Stimulated activated CD8-positive, alpha-beta memory T cell treated with anti-CD3 and anti-CD28 coated beads, Interleukin-7, amount 100 ng/mL, for 1 hour (primary cell): ENCODE measurements at regions not wholly inside any gene's neighbourhood (a gene's known extent, or its start where the extent isn't known, plus 50 kb on each side); places are given as distances from the start of the nearest gene placed in this dataset.
"Not testable (repeated sequence)": the region's sequence is repeated elsewhere in the genome, so short reads cannot be mapped to it uniquely, and the experiment has no call there.

Experiments
- DNase-seq, 2 donors: peaks; one replicate each; pipeline ENCODE4 v3.0.0-alpha.2; 2020; ENCODE audit warnings: low read depth in 2 of 2

DNA sequence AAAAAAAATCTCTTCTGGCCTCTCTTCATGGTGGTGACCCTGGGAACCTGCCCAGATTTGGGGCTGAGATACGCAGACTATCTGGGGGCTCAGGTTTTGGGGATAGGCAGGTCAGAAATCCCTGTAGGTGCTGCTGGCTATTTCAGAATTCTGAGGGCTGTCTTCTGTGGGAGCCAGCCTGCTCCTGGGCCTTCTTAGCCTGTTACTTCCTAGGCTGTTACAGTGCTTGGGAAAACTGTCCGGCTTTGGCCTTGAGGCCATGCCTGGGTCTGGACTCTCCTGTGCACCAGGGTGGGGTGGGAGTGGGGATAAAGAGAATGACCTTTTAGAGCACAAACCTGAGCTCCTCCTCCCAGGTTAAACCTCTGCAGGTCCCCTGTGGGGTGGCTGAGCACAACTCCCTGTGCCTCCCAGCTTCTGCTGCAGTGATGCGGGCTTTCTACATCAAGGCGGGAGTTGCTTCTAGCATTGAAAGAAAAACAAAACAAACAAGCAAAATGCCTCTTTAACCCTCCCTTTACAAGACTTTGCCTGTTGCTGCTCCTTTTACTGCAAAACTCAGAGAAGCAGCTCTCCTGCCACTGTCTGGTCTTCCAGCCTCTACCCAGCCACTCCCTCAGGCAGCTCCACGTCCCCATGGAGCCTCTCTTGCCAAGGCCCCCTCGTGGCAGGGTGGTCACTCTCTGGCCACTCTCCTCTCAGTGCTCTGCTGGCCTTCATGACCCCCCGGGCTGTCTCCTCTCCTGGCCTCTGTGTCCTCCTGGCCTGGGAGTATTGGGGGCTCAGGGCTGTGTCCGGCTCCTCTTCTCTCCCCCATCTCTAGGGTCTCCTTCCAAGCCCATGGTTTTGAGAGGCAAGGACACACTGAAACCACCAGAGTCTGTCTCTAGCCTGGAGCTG lies 293.0 kb upstream of the HS6ST1 start:
- DNase-seq: no peak

DNA sequence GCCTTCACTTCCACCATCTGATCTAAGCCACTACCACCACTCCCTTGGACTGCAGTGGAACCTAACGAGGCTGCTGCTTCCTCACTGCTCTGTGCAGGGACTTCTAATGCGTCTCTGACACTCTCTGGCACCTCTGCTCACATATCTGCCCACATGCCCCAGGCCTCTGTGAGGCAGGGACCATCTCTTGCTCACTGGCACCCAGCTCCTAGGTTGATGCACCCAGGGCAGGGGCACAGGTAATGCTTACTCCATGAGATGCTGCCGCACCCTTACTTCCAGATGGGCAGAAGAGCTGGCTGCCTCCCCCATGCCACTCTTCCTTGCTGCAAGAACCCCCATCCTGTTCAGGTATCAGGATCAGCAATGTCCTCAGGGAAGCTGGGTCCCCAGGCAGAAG lies 294.0 kb upstream of the HS6ST1 start:
- no peak for DNase-seq

DNA sequence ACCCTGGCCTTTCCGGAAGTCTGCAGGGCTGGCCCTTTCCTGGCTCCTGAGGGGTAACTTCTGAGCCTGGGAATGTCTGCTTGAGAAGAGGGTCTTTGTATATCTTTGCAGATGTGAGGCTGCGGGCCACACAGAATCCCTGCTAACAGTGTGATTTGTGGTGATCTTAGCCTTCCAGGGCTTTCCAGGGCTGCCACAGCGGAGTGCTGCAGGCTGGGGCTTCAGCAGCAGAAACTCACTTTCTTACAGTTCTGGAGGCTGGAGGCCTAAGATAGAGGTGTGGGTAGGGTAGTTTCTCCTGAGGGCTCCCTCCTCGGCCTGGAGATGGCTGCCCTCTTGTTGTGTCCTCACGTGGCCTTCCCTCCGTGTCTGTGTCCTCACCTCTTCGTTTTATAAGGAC lies 294.7 kb upstream of the HS6ST1 start:
- no peak for DNase-seq

DNA sequence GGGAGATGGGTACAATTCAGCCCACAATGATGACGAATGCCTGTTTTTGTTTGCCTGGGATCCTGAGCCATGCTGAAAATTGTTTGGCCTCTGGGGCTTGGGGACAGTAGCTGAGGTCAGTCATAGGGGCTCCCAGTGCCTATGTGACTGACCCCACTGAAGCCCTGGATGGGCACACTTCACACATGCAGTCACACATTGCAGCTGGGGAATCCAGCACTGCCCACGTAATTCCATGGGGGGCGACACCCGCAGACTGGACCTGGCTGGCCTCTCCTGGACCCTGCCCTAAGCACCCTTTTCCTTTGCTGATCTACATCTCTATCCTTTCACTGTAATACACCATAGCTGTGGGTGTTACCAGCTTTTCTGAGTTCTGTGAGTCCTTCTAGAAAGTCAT lies 295.2 kb upstream of the HS6ST1 start:
- DNase-seq: no peak

DNA sequence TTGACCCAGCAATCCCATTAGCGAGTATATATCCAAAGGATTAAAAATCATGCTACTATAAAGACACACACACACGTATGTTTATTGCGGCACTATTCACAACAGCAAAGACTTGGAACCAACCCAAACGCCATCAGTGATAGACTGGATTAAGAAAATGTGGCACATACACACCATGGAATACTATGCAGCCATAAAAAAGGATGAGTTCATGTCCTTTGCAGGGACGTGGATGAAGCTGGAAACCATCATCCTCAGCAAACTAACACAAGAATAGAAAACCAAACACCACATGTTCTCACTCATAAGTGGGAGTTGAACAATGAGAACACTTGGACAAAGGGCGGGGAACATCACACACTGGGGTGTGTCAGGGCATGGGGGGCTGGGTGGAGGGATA lies 296.2 kb upstream of the HS6ST1 start:
- not testable (repeated sequence) for DNase-seq

DNA sequence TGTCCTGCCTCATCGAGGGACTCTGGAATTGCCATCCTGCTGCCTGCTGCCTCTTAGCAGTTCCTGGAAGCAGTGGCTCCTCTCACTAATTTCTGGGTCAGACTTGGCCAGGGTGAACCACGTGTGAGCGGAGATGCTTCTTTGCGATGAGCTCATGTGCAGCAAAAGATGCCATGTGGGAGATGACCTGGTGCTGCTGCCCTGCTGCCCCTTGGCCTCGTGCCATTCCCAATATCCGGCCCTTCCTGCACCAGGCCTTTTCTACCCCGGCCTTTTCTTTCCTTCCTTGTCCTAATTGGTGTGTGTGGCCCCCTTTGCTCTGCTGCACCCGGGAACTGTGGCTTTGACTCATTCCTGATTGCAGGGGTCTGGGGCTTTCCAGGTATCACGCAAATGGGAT lies 296.9 kb upstream of the HS6ST1 start:
- no peak for DNase-seq

DNA sequence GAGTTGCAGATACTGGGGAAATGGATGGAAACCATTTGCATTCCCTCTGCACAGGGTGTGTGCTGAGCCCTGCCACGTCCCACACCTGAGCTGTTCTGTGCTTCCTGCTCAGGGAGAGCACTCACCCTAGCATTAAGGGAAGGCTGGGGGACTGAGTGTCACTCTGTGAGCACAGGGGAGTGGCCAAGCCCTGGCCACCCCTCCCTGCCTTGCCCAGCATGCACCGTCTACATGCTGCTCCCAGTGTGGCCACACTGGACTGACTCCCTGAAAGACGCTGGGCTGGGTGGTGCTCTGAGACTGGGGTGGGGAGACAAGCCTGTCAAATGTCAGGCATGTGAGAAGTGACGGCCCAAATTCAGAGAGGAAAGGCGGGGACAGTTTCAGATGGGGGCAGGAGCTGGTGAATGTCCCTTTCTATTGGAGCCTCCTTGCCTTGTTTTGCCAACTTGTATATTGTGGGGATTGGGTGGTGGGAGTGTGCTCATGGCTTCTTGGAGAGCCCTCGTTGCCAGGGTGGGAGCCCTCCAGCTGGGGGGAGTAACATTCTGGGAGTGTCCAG lies 298.4 kb upstream of the HS6ST1 start:
- no peak for DNase-seq

DNA sequence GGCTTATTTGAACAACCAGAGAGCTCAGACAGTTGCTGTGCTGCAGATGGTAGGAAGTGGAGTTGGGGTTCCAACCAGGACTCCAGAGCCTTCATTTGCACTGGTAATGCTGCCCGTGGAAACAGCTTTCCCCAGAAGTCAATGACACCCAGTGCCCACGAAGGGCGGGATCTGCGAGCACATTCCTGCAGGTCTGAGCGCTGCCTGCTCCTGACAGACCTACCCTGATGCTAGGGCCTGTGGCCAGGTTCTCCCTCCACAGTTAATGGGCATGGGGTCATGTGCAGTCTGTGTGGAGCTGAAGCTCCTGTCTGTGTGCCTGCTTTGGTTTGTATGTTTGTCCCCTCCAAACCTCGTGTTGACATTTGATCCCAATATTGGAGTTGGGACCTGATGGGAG lies 299.0 kb upstream of the HS6ST1 start:
- no peak for DNase-seq

DNA sequence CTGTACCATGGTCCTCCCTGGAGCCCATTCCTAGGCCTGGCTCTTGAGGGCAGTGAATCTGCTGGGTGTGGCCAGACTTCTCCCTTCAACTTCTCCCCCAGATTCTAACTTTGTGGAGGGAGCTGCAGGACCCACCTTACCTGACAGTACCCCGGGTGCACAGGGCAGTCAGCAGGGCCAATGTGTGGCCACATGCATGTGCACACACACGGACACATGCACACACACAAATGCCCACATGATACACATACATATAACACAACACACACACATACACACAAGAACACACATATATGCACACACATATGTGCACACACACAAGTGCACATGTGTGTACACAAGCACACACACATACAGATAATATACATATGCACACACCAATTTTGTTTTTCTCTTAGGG lies 300.0 kb upstream of the HS6ST1 start:
- no peak for DNase-seq

DNA sequence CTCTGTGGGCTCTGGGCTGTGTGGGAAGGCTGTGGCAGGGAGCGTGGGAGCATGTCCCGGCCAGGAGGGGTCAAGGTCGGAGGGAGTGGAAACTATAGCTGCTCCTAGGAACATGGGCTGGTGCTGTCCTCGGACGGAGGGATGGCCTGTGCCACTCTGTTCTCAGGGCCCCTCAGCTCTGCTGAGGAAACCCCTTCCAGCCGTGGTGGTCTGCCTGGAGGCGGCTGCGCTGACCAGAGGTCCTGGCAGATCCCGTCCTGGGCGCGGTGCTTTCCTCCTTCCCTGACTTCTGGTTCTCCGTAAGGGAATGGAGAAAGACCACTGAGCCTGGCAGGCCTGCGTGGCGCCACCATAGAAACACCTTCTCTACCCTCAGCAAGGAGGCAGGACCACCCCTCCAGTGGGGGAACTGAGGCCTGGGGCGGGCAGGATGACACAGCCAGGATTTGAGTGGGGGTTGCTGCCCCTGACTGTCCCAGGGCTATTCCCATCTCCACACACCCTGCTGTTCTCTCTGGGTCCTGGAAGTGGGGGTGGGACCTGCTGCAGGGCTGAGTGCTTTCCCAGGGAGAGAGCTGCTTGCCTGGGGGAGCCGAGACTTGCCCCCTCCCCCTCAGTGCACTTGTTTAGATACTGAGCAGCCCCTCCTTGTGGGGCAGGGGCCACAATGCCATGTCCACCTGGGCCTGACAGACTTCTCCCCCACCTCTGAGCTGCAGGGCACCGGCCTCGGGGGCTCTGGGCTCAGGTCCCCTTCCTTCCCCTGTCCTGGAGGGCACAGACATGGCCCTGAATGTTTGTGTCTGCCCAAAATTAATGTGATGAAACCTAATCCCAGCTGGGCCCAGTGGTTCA lies 301.0 kb upstream of the HS6ST1 start:
- DNase-seq: no peak

DNA sequence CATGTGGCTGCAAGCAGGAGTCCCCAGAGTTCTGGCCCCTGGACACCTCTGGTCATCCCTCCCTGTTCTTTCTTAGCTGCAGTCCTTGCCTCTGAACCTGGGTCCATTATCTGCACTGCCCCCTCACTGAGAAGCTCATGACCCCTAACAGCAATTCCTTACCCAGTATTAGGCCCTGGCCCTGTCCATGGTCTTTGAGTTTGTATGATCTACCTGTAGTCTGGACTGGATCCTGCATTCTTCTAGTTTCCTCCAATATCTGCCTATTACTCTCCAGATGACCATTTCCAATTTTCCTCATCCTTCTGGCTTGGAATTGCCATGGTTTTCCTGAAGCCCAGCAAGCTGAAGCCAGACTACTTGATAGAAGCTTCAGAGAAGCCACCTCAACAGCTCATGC lies 302.4 kb upstream of the HS6ST1 start:
- no peak for DNase-seq

DNA sequence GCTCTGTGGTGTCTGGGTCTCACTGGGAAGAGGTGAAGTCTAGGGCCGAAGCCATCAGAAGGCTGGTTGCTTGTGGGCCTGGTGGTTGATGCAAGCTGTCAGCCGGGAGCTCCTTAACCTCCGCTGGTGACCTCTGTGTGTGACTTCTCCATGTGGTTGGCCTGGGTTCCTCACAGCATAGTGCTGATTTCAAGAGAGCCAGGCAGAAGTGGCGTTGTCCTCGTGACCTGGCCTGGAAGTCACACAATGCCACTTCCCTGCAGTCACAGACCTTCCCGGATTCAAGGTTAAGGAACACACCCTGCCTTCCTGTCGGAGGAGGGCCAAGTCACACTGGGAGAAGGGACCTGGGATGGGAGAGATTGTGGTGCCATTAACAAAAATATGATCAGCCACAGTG lies 303.7 kb upstream of the HS6ST1 start:
- no peak for DNase-seq

DNA sequence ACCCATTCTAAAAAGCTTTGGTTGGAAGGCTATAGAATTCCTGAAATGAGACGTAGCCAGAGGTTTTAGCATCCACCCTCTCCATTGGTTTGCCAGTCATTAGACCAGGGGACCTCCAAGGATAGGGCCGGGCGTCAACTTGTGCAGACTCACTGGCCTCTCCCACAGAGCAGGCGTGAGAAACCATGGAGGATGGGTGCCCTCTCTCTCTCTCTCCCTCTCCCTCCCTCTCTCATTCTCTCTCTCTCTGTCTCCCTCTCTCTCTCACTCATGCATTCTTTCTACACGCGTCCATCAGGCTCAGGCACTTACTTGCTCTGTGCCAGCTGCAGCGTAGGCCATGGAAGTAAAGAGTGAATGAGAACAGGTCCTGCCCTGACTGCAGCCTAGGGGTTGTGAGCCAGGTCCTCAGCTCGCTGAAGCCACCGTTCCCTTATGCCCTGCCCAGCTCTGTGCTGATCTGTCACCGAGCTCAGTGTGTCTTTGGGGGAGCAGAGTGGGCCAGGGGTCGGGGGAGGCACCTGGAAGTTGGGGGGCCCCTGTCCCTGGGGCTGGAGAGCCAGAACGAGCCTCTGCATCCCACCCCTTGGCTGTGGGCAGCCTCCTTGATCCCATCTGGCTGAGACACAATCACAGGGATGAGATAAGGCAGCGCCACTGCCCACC lies 304.4 kb upstream of the HS6ST1 start:
- no peak for DNase-seq

DNA sequence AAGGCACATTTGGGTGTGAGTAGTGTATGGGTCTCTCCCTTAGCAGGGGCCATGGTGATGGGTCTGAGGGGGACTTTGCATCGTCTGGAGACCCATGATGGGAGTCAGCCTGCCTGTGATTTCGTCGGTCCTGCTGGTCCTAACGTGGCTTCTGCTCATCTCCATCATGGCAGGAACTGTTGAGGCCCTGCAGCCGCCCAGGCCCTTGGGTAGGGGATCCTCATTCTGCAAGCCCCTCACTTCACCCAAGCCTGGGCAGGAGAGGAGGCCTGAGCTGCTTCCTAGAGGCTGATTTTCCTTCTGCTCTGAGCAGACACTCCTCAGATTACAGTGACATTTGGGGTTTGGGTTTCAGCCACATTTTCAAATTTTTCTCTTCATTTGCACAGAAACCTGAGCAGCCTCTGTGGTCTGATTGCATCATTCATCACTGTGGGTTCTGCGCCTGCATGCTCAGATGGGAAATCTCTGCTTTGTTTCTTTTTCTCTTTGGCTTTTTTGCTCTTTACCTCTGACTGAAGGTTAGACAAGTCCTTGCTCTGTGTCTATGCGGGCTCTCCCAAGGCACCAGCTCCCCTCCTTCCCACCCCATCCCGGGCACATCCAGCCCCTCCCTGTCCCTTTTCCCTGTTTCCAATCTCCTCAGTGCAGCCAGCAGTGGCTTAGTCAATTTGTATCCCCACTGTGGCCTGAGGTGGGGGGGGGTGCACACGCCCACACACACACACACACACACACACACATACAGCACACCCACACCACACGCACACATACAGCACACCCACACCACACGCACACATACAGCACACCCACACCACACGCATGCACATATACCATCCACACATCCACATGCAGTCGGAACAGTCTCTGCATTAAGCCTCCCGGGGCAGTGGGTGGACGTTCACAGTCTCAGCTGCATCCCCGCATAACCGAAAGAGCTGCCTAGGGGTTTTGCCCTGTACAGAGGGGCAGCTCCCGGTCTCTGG lies 305.4 kb upstream of the HS6ST1 start:
- no peak for DNase-seq

DNA sequence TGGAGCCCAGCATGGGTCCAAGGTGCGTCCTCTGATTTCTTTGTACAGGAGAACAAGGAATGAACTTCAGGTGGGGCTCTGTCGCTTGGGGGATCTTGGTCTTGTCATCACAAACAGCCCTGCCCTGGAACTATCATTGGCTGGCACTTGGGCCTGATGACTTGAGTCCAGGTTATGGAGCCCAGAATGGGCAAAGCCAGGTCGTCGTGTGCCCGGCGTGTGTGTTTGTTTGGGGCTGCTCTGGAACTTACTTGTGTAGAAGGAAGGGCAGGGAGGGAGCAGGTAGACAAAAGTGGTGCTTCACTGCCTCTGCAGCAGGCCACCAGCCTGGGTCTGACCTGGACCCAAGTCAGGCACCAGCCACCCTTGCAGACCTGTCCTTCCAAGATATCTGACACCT lies 306.3 kb upstream of the HS6ST1 start:
- DNase-seq: no peak

DNA sequence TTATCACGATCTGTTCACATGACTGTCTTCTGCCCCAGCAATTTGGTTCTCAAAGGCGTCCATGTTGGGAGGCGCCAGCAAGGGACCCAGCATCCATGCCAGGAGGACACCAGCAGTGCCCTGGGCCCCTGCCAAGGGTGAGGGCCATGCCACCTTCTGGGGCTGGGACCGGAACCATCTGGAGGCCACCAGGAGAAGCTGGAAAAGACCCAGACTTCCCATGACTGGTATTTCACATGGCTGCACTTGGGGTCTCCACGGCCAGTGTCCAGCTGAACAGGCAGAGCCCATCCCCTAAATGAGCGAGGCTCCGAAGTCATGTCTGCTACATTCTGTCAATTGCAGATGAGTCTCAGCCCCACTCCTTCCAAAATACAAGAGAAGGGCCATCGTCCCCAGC lies 306.8 kb upstream of the HS6ST1 start:
- no peak for DNase-seq

DNA sequence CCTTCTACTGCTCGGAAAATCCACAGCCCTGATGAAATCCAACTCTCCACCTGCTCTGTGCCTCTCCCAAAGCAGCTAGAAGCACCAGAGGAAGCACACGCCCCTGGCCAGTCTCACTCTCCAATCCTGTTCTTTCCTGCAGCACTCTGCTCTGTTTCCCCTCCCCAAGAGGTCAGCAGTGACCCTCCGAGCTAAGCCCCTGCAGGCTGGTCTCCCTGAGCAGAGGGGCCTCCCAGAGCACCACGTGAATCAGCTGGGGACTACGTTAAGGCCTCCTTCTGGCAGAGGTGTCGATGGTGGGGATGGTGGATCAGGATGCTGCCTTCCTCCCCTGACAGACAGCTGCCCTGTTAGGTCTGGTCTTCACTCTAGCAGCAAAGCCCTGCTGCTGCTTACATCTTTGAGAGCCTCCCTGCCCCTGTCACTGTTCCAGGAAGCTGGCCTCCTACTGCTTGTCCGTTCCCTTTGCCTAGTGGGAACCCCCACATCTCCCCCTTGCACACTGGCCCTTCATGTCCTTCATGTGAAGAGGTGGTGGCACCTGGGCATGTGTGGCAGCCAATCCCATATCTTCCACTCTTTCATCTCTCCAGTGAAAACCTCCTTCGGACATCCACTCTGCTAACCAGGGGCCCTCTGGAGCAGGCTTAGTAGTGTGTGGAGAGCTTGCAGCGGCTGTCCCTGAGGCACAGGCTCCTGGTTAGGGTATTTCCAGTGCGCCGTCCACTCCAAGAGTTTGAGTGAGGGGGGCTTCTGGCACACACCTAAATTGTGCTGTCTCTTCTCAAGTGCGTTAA lies 307.5 kb upstream of the HS6ST1 start:
- DNase-seq: no peak

DNA sequence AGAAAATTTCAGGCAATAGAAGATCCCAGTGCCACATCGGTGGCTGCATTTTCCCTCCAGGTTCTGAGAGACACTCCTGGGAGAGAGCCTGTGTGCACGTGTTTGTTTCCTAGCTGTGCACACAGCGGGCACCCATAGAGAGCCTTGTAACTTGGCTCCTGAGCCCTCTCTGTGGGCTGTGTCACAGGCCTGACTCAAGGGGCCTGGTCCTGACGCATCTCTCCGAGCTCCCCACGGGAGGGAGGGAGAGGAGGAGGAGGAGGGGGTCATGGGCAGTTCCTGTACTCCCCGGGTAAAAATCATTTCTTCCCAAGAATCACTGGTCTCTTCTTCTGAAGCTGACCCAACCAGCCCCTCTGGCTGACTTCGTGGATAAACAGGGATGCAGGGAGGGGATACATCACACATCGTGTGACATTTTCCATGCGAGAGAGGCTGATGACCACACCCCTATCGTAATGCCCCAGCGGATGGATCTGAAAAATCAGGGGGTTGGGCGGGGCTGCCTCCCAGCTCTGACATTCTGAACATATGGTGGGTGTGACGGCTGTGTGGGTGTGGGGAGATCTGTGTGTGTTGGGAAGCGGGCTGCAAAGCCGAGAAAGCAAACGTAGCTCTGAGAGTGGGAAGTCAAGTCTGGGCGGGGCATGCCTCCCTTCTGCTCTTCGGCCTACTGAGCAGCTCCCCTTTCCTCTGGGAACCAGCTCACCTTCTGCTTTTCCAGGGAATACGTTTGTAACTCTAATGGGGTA lies 308.3 kb upstream of the HS6ST1 start:
- DNase-seq: no peak

DNA sequence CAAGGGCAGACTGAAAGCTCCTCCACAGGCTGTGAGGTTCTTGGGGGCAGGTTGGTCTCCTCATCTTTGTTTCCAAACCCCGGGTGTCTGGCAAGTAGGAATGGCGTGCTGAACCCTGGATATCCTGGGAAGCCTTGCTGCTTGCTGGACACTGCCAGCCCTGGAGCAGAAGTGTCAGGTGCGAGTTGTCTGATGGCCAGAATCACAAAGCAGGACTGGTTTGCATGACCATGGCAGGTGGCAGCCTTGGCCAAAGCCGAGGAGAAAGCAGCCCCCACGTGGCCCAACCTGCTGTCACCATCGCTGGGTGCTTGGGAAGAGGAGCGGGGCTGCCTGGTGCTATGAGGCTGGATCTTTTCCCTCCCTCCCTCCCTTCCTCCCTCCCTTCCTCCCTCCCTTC lies 309.5 kb upstream of the HS6ST1 start:
- no peak for DNase-seq
